ENCODE measurements at regions not wholly inside any gene's neighbourhood (a gene's known extent, or its start where the extent isn't known, plus 50 kb on each side); places are given as distances from the start of the nearest gene placed in this dataset.
A peak's percentile ranks its signal among the peaks of the same experiment; 100 is the strongest.

GRCh38 chr15:101590785-101591184 is 61.4 kb downstream of the TM2D3 start:
- DNase-seq (ENCODE audit: low spot score), result no peak
- H3K9me3 ChIP-seq, result no peaks in the 10 kb centered on the region
- TF ChIP-seq CTCF (IDR thresholded peaks at IDR 0.05), result no peak
- H3K4me1 ChIP-seq, result no peaks in the 10 kb centered on the region
- no peak overlapping the region for H3K4me3 ChIP-seq
- no peaks in the 10 kb centered on the region for H3K36me3 ChIP-seq
- H3K27me3 ChIP-seq, result no peaks in the 10 kb centered on the region
- no peak overlapping the region for H3K27ac ChIP-seq

GRCh38 chr15:101583284-101583683 is 68.9 kb downstream of the TM2D3 start:
- no peak for DNase-seq (ENCODE audit: low spot score)
- TF ChIP-seq CTCF (IDR thresholded peaks at IDR 0.05), result no peak
- Histone ChIP-seq H3K36me3 (no peaks in the 10 kb centered on the region), H3K27me3 (no peaks in the 10 kb centered on the region), H3K9me3 (peaks cover 0 to 4% of the 10 kb centered on the region in 2 donors), H3K4me1 (no peaks in the 10 kb centered on the region), H3K27ac (no peak overlapping the region), H3K4me3 (no peak overlapping the region)

DNA sequence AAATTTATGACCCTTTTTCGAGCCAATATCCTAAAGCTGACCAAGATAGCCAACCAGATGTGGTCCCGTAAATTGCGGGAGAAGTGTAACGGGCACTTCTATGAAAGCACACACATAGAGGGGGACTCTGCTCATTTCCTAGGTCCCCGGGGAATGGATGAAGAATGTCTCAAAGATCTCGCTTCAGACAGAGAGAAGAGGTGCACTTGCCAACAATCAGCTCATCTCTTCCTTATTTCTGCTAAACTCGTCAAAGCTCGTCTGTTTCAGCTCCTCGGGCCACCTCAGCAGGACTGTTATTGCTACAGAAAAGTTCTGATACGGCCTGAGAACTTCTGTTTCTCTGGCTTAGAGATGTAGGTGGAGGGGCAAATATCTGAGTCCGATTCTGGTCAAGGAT is 71.8 kb downstream of the TM2D3 start:
- TF ChIP-seq CTCF (IDR thresholded peaks at IDR 0.05), result no peak
- peaks cover 0 to 4% of the 10 kb centered on the region in 2 donors for H3K9me3 ChIP-seq
- no peak overlapping the region for H3K4me3 ChIP-seq
- H3K4me1 ChIP-seq, result no peaks in the 10 kb centered on the region
- DNase-seq (ENCODE audit: low spot score), result no peak
- H3K27me3 ChIP-seq, result no peaks in the 10 kb centered on the region
- H3K36me3 ChIP-seq, result no peaks in the 10 kb centered on the region
- no peak overlapping the region for H3K27ac ChIP-seq

DNA sequence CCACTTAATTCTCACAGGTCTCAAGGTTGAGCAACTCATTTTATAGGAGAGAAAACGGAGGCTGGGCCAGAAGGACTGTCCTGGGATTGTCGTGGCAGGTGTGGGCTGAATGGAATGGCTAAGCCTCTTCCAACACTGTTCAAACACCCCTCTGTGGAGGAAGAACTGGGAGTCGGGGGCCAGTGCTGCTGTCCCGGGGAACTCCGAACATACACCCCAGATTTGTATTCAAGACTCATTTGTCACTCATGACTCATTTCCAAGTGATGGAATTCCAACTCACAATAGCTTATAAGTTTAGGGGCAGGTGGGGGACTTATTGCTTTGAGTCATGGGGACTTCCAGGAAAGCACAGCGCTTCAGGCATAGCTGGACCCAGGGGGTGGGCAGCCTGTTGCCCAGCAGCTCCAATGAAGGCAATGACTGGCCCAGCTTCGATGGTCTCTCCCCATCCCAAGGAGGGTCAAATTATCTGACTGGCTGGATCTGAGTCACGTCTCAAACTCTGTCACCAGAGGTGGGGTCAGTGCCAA is 72.5 kb downstream of the TM2D3 start:
- H3K4me1 ChIP-seq, result no peaks in the 10 kb centered on the region
- DNase-seq (ENCODE audit: low spot score), result peak; percentile 54
- H3K9me3 ChIP-seq, result peaks cover 0 to 4% of the 10 kb centered on the region in 2 donors
- no peaks in the 10 kb centered on the region for H3K36me3 ChIP-seq
- H3K27ac ChIP-seq, result no peak overlapping the region
- no peak overlapping the region for H3K4me3 ChIP-seq
- TF ChIP-seq CTCF (IDR thresholded peaks at IDR 0.05), result no peak
- no peaks in the 10 kb centered on the region for H3K27me3 ChIP-seq

GRCh38 chr15:101578443-101578894 is 73.7 kb downstream of the TM2D3 start:
- Histone ChIP-seq H3K4me1 (no peaks in the 10 kb centered on the region), H3K27me3 (no peaks in the 10 kb centered on the region), H3K36me3 (no peaks in the 10 kb centered on the region), H3K9me3 (no peaks in the 10 kb centered on the region), H3K27ac (no peak overlapping the region), H3K4me3 (no peak overlapping the region)
- TF ChIP-seq CTCF (IDR thresholded peaks at IDR 0.05), result peak in 1 of 2 donors; percentile 58
- no peak for DNase-seq (ENCODE audit: low spot score)

- Histone ChIP-seq H3K4me1 (no peaks in the 10 kb centered on the region), H3K9me3 (no peaks in the 10 kb centered on the region), H3K4me3 (no peak overlapping the region), H3K27ac (no peak overlapping the region), H3K36me3 (no peaks in the 10 kb centered on the region), H3K27me3 (no peaks in the 10 kb centered on the region)
- no peak for DNase-seq (ENCODE audit: low spot score)
- no peak for TF ChIP-seq CTCF (IDR thresholded peaks at IDR 0.05)
Observed at GRCh38 chr15:101573951-101574350, 78.2 kb downstream of the TM2D3 start.
